Neural progenitor cell (in vitro differentiated cells): ENCODE measurements at regions not wholly inside any gene's neighbourhood (a gene's known extent, or its start where the extent isn't known, plus 50 kb on each side); places are given as distances from the start of the nearest gene placed in this dataset.

Experiments used
- DNase-seq: peaks from one replicate; pipeline ENCODE4 v3.0.0-alpha.2; 2016; ENCODE audit warnings: low spot score
- H2AFZ ChIP-seq: fragments of 200-600 bp; sonication (generic); replicated peaks from 2 replicates; pipeline ENCODE4 v1.6.1; 2016; ENCODE audit warnings: antibody characterized with exemption
- H3F3A ChIP-seq: fragments of 200-600 bp; sonication (generic); 2 replicates; pipeline ENCODE4 v1.6.1; 2016; ENCODE audit warnings: antibody characterized with exemption, low read depth
- H3K27ac ChIP-seq: fragments of 200-600 bp; sonication (generic); 2 replicates; pipeline ENCODE4 v1.5.1; 2016; ENCODE audit warnings: mild to moderate bottlenecking
- H3K27me3 ChIP-seq: fragments of 200-600 bp; sonication (generic); 2 replicates; pipeline ENCODE4 v1.6.1; 2016; ENCODE audit warnings: mild to moderate bottlenecking, moderate library complexity
- H3K36me3 ChIP-seq: fragments of 200-600 bp; sonication (generic); 2 replicates; pipeline ENCODE4 v1.5.1; 2016
- H3K4me1 ChIP-seq: fragments of 200-600 bp; sonication (generic); 2 replicates; pipeline ENCODE4 v1.6.1; 2016; ENCODE audit warnings: mixed run types
- H3K4me2 ChIP-seq: fragments of 200-600 bp; sonication (generic); 2 replicates; pipeline ENCODE4 v1.6.1; 2016
- H3K4me3 ChIP-seq: fragments of 200-600 bp; sonication (generic); 2 replicates; pipeline ENCODE4 v1.5.1; 2016
- H3K79me2 ChIP-seq: fragments of 200-600 bp; sonication (generic); 2 replicates; pipeline ENCODE4 v1.6.1; 2016; ENCODE audit warnings: low read depth
- H3K9ac ChIP-seq: fragments of 200-600 bp; sonication (generic); 2 replicates; pipeline ENCODE4 v1.6.1; 2016
- H3K9me3 ChIP-seq: fragments of 200-600 bp; sonication (generic); 2 replicates; pipeline ENCODE4 v1.5.1; 2016; ENCODE audit warnings: low read depth
- H4K20me1 ChIP-seq: fragments of 200-600 bp; sonication (generic); 2 replicates; pipeline ENCODE4 v1.6.1; 2016; ENCODE audit warnings: low read depth
- H3K27ac Mint-ChIP-seq: 3 replicates; pipeline ENCODE4 v1.8.0; 2021; ENCODE audit warnings: mixed read lengths
- H3K27me3 Mint-ChIP-seq: 2 replicates; pipeline ENCODE4 v1.8.0; 2022; ENCODE audit warnings: low read depth, mild to moderate bottlenecking, inconsistent platforms, moderate library complexity, mixed read lengths; ENCODE audit not compliant: insufficient read depth
- H3K36me3 Mint-ChIP-seq: 3 replicates; pipeline ENCODE4 v1.8.0; 2021; ENCODE audit warnings: mixed read lengths
- H3K4me1 Mint-ChIP-seq: 3 replicates; pipeline ENCODE4 v1.8.0; 2021; ENCODE audit warnings: mixed read lengths
- H3K4me3 Mint-ChIP-seq: 3 replicates; pipeline ENCODE4 v1.8.0; 2021; ENCODE audit warnings: mild to moderate bottlenecking, moderate library complexity, mixed read lengths
- H3K9me3 Mint-ChIP-seq: 3 replicates; pipeline ENCODE4 v1.8.0; 2020; ENCODE audit warnings: mixed read lengths
- CTCF ChIP-seq: fragments of 200-600 bp; sonication (generic); IDR thresholded peaks from 2 replicates; pipeline ENCODE4 v1.5.1; 2017; ENCODE audit warnings: antibody characterized with exemption, mild to moderate bottlenecking
- EZH2 ChIP-seq: fragments of 200-600 bp; sonication (generic); IDR thresholded peaks from 2 replicates; pipeline ENCODE4 v1.6.1; 2017; ENCODE audit warnings: antibody characterized with exemption, mild to moderate bottlenecking, moderate library complexity
- EZH2phosphoT487 ChIP-seq: fragments of 200-600 bp; sonication (generic); IDR thresholded peaks from 2 replicates; pipeline ENCODE4 v1.6.1; 2017; ENCODE audit warnings: antibody characterized with exemption

- H3K79me2 ChIP-seq: no peaks in the 10 kb centered on the region
- Mint-ChIP-seq H3K4me3 (no peak overlapping the region), H3K36me3 (no peaks in the 10 kb centered on the region)
Observed at GRCh38 chr9:81741103-81741502, 51.8 kb upstream of the TLE1 start.

GRCh38 chr9:81748091-81748490 lies 58.7 kb upstream of the TLE1 start:
- no peak for TF ChIP-seq EZH2phosphoT487
- TF ChIP-seq EZH2: no peak
- no peak for TF ChIP-seq CTCF
- H3K79me2 ChIP-seq: no peaks in the 10 kb centered on the region
- no peaks in the 10 kb centered on the region for H3K36me3 ChIP-seq
- no peak overlapping the region for H3K27ac ChIP-seq
- no peaks in the 10 kb centered on the region for H3K9me3 ChIP-seq
- Mint-ChIP-seq H3K4me3 (no peak overlapping the region), H3K36me3 (no peaks in the 10 kb centered on the region), H3K9me3 (peaks cover 7% of the 10 kb centered on the region), H3K27me3 (peaks cover 5% of the 10 kb centered on the region), H3K27ac (no peak overlapping the region), H3K4me1 (no peaks in the 10 kb centered on the region)
- H3F3A ChIP-seq: no peaks in the 10 kb centered on the region
- DNase-seq: no peak
- no peak overlapping the region for H2AFZ ChIP-seq
- no peak overlapping the region for H3K4me2 ChIP-seq
- no peak overlapping the region for H3K9ac ChIP-seq
- no peaks in the 10 kb centered on the region for H4K20me1 ChIP-seq
- H3K27me3 ChIP-seq: no peaks in the 10 kb centered on the region
- no peaks in the 10 kb centered on the region for H3K4me1 ChIP-seq
- H3K4me3 ChIP-seq: no peak overlapping the region

More at GRCh38 chr9:81741103-81741502, 51.8 kb upstream of the TLE1 start:
- Mint-ChIP-seq H3K9me3 (peaks cover 6% of the 10 kb centered on the region), H3K27ac (no peak overlapping the region), H3K4me1 (peaks cover 4% of the 10 kb centered on the region), H3K27me3 (peaks cover 5% of the 10 kb centered on the region)
- no peak overlapping the region for H3K27ac ChIP-seq
- no peaks in the 10 kb centered on the region for H3F3A ChIP-seq
- no peak overlapping the region for H3K9ac ChIP-seq
- TF ChIP-seq EZH2 (no peak), EZH2phosphoT487 (no peak), CTCF (no peak)
- no peaks in the 10 kb centered on the region for H3K9me3 ChIP-seq
- no peak overlapping the region for H3K4me2 ChIP-seq
- H3K4me3 ChIP-seq: no peak overlapping the region
- no peaks in the 10 kb centered on the region for H3K36me3 ChIP-seq
- H3K4me1 ChIP-seq: no peaks in the 10 kb centered on the region
- no peaks in the 10 kb centered on the region for H3K27me3 ChIP-seq
- H4K20me1 ChIP-seq: no peaks in the 10 kb centered on the region
- no peak for DNase-seq
- no peak overlapping the region for H2AFZ ChIP-seq

GRCh38 chr9:81753436-81753835 lies 64.1 kb upstream of the TLE1 start:
- H3K4me3 Mint-ChIP-seq: no peak overlapping the region

More at GRCh38 chr9:81753436-81753835, 64.1 kb upstream of the TLE1 start:
- Mint-ChIP-seq H3K27ac (no peak overlapping the region), H3K27me3 (peaks cover 4% of the 10 kb centered on the region), H3K9me3 (peaks cover 4% of the 10 kb centered on the region), H3K36me3 (peaks cover 3% of the 10 kb centered on the region), H3K4me1 (peaks cover 29% of the 10 kb centered on the region)
- Histone ChIP-seq H3K4me2 (no peak overlapping the region), H3K4me3 (no peak overlapping the region), H2AFZ (no peak overlapping the region), H3K4me1 (peaks cover 19% of the 10 kb centered on the region), H4K20me1 (no peaks in the 10 kb centered on the region), H3K36me3 (no peaks in the 10 kb centered on the region), H3K27me3 (no peaks in the 10 kb centered on the region), H3F3A (no peaks in the 10 kb centered on the region), H3K9ac (no peak overlapping the region), H3K9me3 (no peaks in the 10 kb centered on the region), H3K27ac (no peak overlapping the region), H3K79me2 (no peaks in the 10 kb centered on the region)
- TF ChIP-seq EZH2phosphoT487 (no peak), CTCF (no peak), EZH2 (no peak)
- no peak for DNase-seq
